ENCODE measurements at regions not wholly inside any gene's neighbourhood (a gene's known extent, or its start where the extent isn't known, plus 50 kb on each side); places are given as distances from the start of the nearest gene placed in this dataset.

- DNase-seq (ENCODE audit: low read depth, low spot score), result no peak
- H3K36me3 Mint-ChIP-seq (ENCODE audit: low read depth), result peaks cover 4% of the 10 kb centered on the region
- H3K9me3 Mint-ChIP-seq, result peaks cover 3% of the 10 kb centered on the region
- H3K4me3 Mint-ChIP-seq, result peak overlapping the region; percentile 91
- TF ChIP-seq CTCF (conservative IDR thresholded peaks at IDR 0.05), result no peak
- H3K4me1 Mint-ChIP-seq, result peaks cover 13% of the 10 kb centered on the region
- H3K27me3 Mint-ChIP-seq (ENCODE audit: low read depth), result no peaks in the 10 kb centered on the region
- no peak overlapping the region for H3K27ac Mint-ChIP-seq (ENCODE audit: unreplicated experiment)
Measured at GRCh38 chr2:16609786-16610185, 55.8 kb downstream of the CYRIA start.

GRCh38 chr2:16608661-16609643 lies 56.7 kb downstream of the CYRIA start:
- Mint-ChIP-seq H3K9me3 (peaks cover 3% of the 10 kb centered on the region), H3K27me3 (ENCODE audit: low read depth) (no peaks in the 10 kb centered on the region), H3K4me3 (peak overlapping the region; percentile 91), H3K4me1 (peaks cover 13% of the 10 kb centered on the region), H3K27ac (ENCODE audit: unreplicated experiment) (peak overlapping the region; percentile 96), H3K36me3 (ENCODE audit: low read depth) (peaks cover 4% of the 10 kb centered on the region)
- DNase-seq (ENCODE audit: low read depth, low spot score), result peak; percentile 99
- peak; percentile 82 for TF ChIP-seq CTCF (conservative IDR thresholded peaks at IDR 0.05)

GRCh38 chr2:16607301-16607700 lies 58.3 kb downstream of the CYRIA start:
- Mint-ChIP-seq H3K27ac (ENCODE audit: unreplicated experiment) (no peak overlapping the region), H3K36me3 (ENCODE audit: low read depth) (peaks cover 4% of the 10 kb centered on the region), H3K4me1 (peaks cover 18% of the 10 kb centered on the region), H3K9me3 (peaks cover 3% of the 10 kb centered on the region), H3K27me3 (ENCODE audit: low read depth) (no peaks in the 10 kb centered on the region), H3K4me3 (no peak overlapping the region)
- no peak for DNase-seq (ENCODE audit: low read depth, low spot score)
- no peak for TF ChIP-seq CTCF (conservative IDR thresholded peaks at IDR 0.05)

GRCh38 chr2:16604236-16604635 lies 61.4 kb downstream of the CYRIA start:
- TF ChIP-seq CTCF (conservative IDR thresholded peaks at IDR 0.05), result no peak
- no peak for DNase-seq (ENCODE audit: low read depth, low spot score)
- no peak overlapping the region for H3K27ac Mint-ChIP-seq (ENCODE audit: unreplicated experiment)
- H3K4me1 Mint-ChIP-seq, result peaks cover 23% of the 10 kb centered on the region
- no peak overlapping the region for H3K4me3 Mint-ChIP-seq
- peaks cover 7% of the 10 kb centered on the region for H3K36me3 Mint-ChIP-seq (ENCODE audit: low read depth)
- H3K27me3 Mint-ChIP-seq (ENCODE audit: low read depth), result no peaks in the 10 kb centered on the region
- peaks cover 3% of the 10 kb centered on the region for H3K9me3 Mint-ChIP-seq

GRCh38 chr2:16591370-16591933 lies 74.2 kb downstream of the CYRIA start:
- no peak for DNase-seq (ENCODE audit: low read depth, low spot score)
- Mint-ChIP-seq H3K9me3 (no peaks in the 10 kb centered on the region), H3K4me1 (peaks cover 8% of the 10 kb centered on the region), H3K36me3 (ENCODE audit: low read depth) (peaks cover 2% of the 10 kb centered on the region), H3K27me3 (ENCODE audit: low read depth) (no peaks in the 10 kb centered on the region), H3K4me3 (no peak overlapping the region), H3K27ac (ENCODE audit: unreplicated experiment) (no peak overlapping the region)
- TF ChIP-seq CTCF (conservative IDR thresholded peaks at IDR 0.05), result no peak

Data from neural crest cell (in vitro differentiated cells).